K562 (cell line): ENCODE measurements at regions not wholly inside any gene's neighbourhood (a gene's known extent, or its start where the extent isn't known, plus 50 kb on each side); places are given as distances from the start of the nearest gene placed in this dataset.

Experiments
- BRD9 ChIP-seq: fragments of 450-650 bp; IDR thresholded peaks from 2 replicates; pipeline ENCODE4 v1.6.1; 2018; ENCODE audit warnings: low read depth; ENCODE audit not compliant: partially characterized antibody
- COPS2 ChIP-seq: fragments of 450-650 bp; conservative IDR thresholded peaks from 2 replicates; pipeline ENCODE4 v1.6.1; 2016; ENCODE audit warnings: mild to moderate bottlenecking, moderate library complexity
- DDX20 ChIP-seq: fragments of 450-650 bp; IDR thresholded peaks from 2 replicates; pipeline ENCODE4 v1.6.1; 2016; ENCODE audit warnings: missing genetic modification characterization, low read depth, mild to moderate bottlenecking, missing compliant biosample characterization, moderate library complexity
- FIP1L1 ChIP-seq: fragments of 200-400 bp; formaldehyde crosslinking; IDR thresholded peaks from 2 replicates; pipeline ENCODE4 v1.6.1; 2018; ENCODE audit warnings: mild to moderate bottlenecking, low read depth, low read length; ENCODE audit not compliant: poor library complexity, severe bottlenecking
- HDGF ChIP-seq: fragments of 450-650 bp; IDR thresholded peaks from 2 replicates; pipeline ENCODE4 v1.6.1; 2016
- HNRNPH1 ChIP-seq: fragments of 200-400 bp; formaldehyde crosslinking; optimal IDR thresholded peaks from 2 replicates; pipeline ENCODE3; 2017; ENCODE audit warnings: low read depth, mild to moderate bottlenecking, low read length, moderate library complexity
- KLF10 ChIP-seq: fragments of 250-450 bp; sonication (Bioruptor Pico); IDR thresholded peaks from 2 replicates; pipeline ENCODE4 v1.6.1; 2021; ENCODE audit warnings: matching md5 sums
- MTA3 ChIP-seq: fragments of 450-650 bp; formaldehyde crosslinking; IDR thresholded peaks from 2 replicates; pipeline ENCODE4 v1.6.1; 2017; ENCODE audit warnings: mild to moderate bottlenecking, borderline replicate concordance
- NONO ChIP-seq, 2 experiments: fragments of 200-400 bp in 1 of 2; fragments of 450-650 bp in 1 of 2; formaldehyde crosslinking in 1 of 2; IDR thresholded peaks; 2 replicates each; pipeline ENCODE4 v1.6.1; 2017; ENCODE audit warnings: low read depth in 2 of 2, mild to moderate bottlenecking in 2 of 2, moderate library complexity in 2 of 2, low read length in 1 of 2
- NUFIP1 ChIP-seq: fragments of 450-650 bp; IDR thresholded peaks from 2 replicates; pipeline ENCODE4 v1.6.1; 2018; ENCODE audit not compliant: partially characterized antibody
- OTX1 ChIP-seq: fragments of 450-650 bp; formaldehyde crosslinking; IDR thresholded peaks from 2 replicates; pipeline ENCODE4 v1.4.0; 2022; ENCODE audit warnings: mild to moderate bottlenecking
- PCBP1 ChIP-seq: fragments of 200-400 bp; formaldehyde crosslinking; IDR thresholded peaks from 2 replicates; pipeline ENCODE4 v1.6.1; 2018; ENCODE audit warnings: mild to moderate bottlenecking, low read depth, low read length; ENCODE audit not compliant: poor library complexity, severe bottlenecking
- PHF20 ChIP-seq: fragments of 450-650 bp; IDR thresholded peaks from 2 replicates; pipeline ENCODE4 v1.6.1; 2018; ENCODE audit not compliant: partially characterized antibody
- PHF21A ChIP-seq: fragments of 450-650 bp; IDR thresholded peaks from 2 replicates; pipeline ENCODE4 v1.6.1; 2017; ENCODE audit warnings: low read depth, borderline replicate concordance
- PML ChIP-seq: IDR thresholded peaks from 2 replicates; pipeline ENCODE4 v1.6.1; 2012; ENCODE audit warnings: low read length, inconsistent platforms
- RBFOX2 ChIP-seq: fragments of 200-400 bp; formaldehyde crosslinking; IDR thresholded peaks from 2 replicates; pipeline ENCODE4 v1.6.1; 2017; ENCODE audit warnings: low read depth, mild to moderate bottlenecking, low read length, moderate library complexity
- RBM14 ChIP-seq: fragments of 200-400 bp; formaldehyde crosslinking; IDR thresholded peaks from 2 replicates; pipeline ENCODE4 v1.6.1; 2018; ENCODE audit warnings: low read depth, mild to moderate bottlenecking, low read length, moderate library complexity, borderline replicate concordance; ENCODE audit not compliant: insufficient read depth
- RCOR1 ChIP-seq, 2 experiments: IDR thresholded peaks; 2 replicates each; pipeline ENCODE4 v1.6.1; 2012; ENCODE audit warnings: low read depth in 2 of 2, low read length in 2 of 2, borderline replicate concordance in 1 of 2, improper control_type of control experiment in 1 of 2
- RNF2 ChIP-seq: sonication (generic); IDR thresholded peaks from 2 replicates; pipeline ENCODE4 v1.6.1; 2016
- SREBF1 ChIP-seq: fragments of 150-350 bp; IDR thresholded peaks from 2 replicates; pipeline ENCODE4 v1.6.1; 2014; ENCODE audit warnings: antibody characterized with exemption, low read depth, low read length, borderline replicate concordance
- TRIM28 ChIP-seq: fragments of 450-650 bp; IDR thresholded peaks from 2 replicates; pipeline ENCODE4 v1.6.1; 2017
- ZBTB8A ChIP-seq: fragments of 450-650 bp; IDR thresholded peaks from 2 replicates; pipeline ENCODE4 v1.6.1; 2018; ENCODE audit warnings: mild to moderate bottlenecking, moderate library complexity; ENCODE audit not compliant: partially characterized antibody
- ZNF253 ChIP-seq: fragments of 250-450 bp; sonication (Bioruptor Pico); conservative IDR thresholded peaks from 2 replicates; pipeline ENCODE4 v1.6.1; 2021; ENCODE audit warnings: mild to moderate bottlenecking
- ZNF444 ChIP-seq: fragments of 250-450 bp; sonication (Bioruptor Pico); IDR thresholded peaks from 2 replicates; pipeline ENCODE4 v1.4.0; 2020; ENCODE audit warnings: mild to moderate bottlenecking, moderate library complexity
- ZNF766 ChIP-seq: fragments of 200-800 bp; sonication (Bioruptor generic); conservative IDR thresholded peaks from 2 replicates; pipeline ENCODE4 v1.6.1; 2016; ENCODE audit warnings: missing genetic modification characterization, missing compliant biosample characterization
- ZNF780A ChIP-seq: fragments of 250-450 bp; sonication (Bioruptor Pico); IDR thresholded peaks from 2 replicates; pipeline ENCODE4 v1.5.0; 2021; ENCODE audit warnings: mild to moderate bottlenecking
- ZSCAN32 ChIP-seq: fragments of 450-650 bp; formaldehyde crosslinking; IDR thresholded peaks from 2 replicates; pipeline ENCODE4 v1.4.0; 2020; ENCODE audit warnings: mild to moderate bottlenecking, moderate library complexity
- TF ChIP-seq, protein P1 (sequence below): sonication (generic); formaldehyde crosslinking; IDR thresholded peaks from 2 replicates; pipeline ENCODE4 v1.5.0; 2020; ENCODE audit warnings: missing genetic modification reagents
- TF ChIP-seq, protein P2 (sequence below): fragments of 450-650 bp; IDR thresholded peaks from 2 replicates; pipeline ENCODE4 v1.6.1; 2016; ENCODE audit warnings: mild to moderate bottlenecking

DNA sequence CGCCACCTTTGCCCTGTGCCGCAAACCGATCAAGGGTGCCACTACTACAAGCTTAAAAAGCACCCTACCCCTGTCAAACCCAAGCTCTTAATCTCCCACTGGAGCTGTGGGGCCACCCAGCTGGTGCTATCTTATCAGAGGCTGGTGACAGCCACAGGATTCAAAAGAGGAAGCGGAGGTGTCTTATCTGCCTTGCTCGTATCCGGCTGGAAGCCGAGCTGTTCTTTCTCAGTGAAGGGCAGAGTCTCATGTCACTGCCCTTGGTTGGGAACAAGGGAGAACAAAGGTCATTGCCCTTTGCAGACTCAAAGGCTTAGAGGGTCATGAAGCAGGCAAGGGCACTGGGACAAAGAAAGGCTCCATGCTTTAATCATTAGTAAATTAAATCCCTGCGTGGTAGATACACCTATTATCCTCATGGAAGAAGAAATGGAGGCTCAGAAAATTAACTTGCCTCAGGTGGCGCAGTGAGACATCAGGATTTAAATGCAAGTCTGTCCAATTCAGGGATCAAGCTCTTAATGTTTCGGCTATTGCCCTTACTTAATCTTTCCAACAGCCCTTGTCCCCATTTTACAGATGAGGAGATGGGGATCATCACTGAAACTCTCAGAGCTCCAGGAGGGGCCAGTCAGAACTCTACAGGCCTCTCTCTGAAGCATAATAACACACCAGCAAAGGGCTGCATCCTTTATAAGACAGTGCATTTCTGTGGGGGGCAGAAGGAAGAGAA is 360.0 kb upstream of the PROK2 start (continued):
- TF ChIP-seq ZNF444 (CRISPR knock-in tag), result 0 out of 2 replicates have a peak, but pooled peaks have one; percentile 41
- no peak for TF ChIP-seq HDGF
- no peak for TF ChIP-seq ZSCAN32
- no peak for TF ChIP-seq SREBF1
- no peak for TF ChIP-seq TRIM28
- TF ChIP-seq ZNF253 (CRISPR knock-in tag), result no peak
- 0 out of 2 replicates have a peak, but pooled peaks have one; percentile 28 for TF ChIP-seq RBFOX2
- peak; percentile 97 for TF ChIP-seq PML
- TF ChIP-seq ZNF766 (CRISPR knock-in tag), result peak; percentile 67
- peak; percentile 87 for TF ChIP-seq MTA3
- no peak for TF ChIP-seq KLF10 (CRISPR knock-in tag)
- no peak for TF ChIP-seq FIP1L1
- TF ChIP-seq RBM14, result no peak
- peak; percentile 71 to 97 for TF ChIP-seq RCOR1 (IDR thresholded peaks at IDR 0.05; ENCODE audit: borderline replicate concordance in 1 of 2, low read depth in 2 of 2, low read length in 2 of 2)
- TF ChIP-seq BRD9, result peak; percentile 84
- no peak for TF ChIP-seq COPS2
- TF ChIP-seq NUFIP1, result peak; percentile 66
- no peak for TF ChIP-seq ZNF780A (CRISPR knock-in tag)
- TF ChIP-seq DDX20, result peak; percentile 36; the same call in 1 of the 2 replicates
- TF ChIP-seq PHF21A, result peak; percentile 72; the same call in 1 of the 2 replicates
- peak; percentile 100 for TF ChIP-seq RNF2
- no peak for TF ChIP-seq PCBP1
- no peak for TF ChIP-seq OTX1
- TF ChIP-seq PHF20, result no peak
- peak in 1 of 2 experiments; percentile 52; a peak in 1 of 4 replicates for TF ChIP-seq NONO (IDR thresholded peaks at IDR 0.05; ENCODE audit: low read depth in 2 of 2, low read length in 1 of 2)
- TF ChIP-seq, protein P1, sequence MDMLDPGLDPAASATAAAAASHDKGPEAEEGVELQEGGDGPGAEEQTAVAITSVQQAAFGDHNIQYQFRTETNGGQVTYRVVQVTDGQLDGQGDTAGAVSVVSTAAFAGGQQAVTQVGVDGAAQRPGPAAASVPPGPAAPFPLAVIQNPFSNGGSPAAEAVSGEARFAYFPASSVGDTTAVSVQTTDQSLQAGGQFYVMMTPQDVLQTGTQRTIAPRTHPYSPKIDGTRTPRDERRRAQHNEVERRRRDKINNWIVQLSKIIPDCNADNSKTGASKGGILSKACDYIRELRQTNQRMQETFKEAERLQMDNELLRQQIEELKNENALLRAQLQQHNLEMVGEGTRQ (CRISPR knock-in tag), result no peak
- TF ChIP-seq HNRNPH1, result no peak
- no peak for TF ChIP-seq ZBTB8A
- TF ChIP-seq, protein P2, sequence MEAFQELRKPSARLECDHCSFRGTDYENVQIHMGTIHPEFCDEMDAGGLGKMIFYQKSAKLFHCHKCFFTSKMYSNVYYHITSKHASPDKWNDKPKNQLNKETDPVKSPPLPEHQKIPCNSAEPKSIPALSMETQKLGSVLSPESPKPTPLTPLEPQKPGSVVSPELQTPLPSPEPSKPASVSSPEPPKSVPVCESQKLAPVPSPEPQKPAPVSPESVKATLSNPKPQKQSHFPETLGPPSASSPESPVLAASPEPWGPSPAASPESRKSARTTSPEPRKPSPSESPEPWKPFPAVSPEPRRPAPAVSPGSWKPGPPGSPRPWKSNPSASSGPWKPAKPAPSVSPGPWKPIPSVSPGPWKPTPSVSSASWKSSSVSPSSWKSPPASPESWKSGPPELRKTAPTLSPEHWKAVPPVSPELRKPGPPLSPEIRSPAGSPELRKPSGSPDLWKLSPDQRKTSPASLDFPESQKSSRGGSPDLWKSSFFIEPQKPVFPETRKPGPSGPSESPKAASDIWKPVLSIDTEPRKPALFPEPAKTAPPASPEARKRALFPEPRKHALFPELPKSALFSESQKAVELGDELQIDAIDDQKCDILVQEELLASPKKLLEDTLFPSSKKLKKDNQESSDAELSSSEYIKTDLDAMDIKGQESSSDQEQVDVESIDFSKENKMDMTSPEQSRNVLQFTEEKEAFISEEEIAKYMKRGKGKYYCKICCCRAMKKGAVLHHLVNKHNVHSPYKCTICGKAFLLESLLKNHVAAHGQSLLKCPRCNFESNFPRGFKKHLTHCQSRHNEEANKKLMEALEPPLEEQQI, result peak; percentile 73
